ENCODE measurements at regions not wholly inside any gene's neighbourhood (a gene's known extent, or its start where the extent isn't known, plus 50 kb on each side); places are given as distances from the start of the nearest gene placed in this dataset.

DNA sequence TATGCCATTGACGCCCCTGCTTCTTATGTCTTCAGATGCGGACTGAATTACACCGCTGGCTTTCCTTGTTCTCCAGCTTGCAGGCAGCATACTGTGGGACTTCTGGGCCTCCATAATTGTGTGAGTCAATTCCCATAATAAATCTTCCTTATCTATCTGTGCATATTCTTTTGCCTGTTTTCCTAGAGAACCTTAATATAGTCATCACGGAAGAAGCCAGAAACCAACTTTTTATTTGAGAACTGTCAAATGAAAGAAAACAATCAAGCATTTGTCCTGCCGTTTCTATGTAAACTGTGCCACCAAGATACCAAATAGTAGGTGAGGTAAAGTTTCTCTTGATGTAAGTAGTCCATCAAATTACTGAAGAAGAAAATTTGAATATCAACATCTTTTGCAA, 51.8 kb upstream of the B3GALNT1 start:
- DNase-seq (ENCODE audit: low read depth) = no peak

- no peak for DNase-seq (ENCODE audit: low read depth)
These were observed 56.5 kb upstream of the B3GALNT1 start for GRCh38 chr3:161161603-161162002.

DNA sequence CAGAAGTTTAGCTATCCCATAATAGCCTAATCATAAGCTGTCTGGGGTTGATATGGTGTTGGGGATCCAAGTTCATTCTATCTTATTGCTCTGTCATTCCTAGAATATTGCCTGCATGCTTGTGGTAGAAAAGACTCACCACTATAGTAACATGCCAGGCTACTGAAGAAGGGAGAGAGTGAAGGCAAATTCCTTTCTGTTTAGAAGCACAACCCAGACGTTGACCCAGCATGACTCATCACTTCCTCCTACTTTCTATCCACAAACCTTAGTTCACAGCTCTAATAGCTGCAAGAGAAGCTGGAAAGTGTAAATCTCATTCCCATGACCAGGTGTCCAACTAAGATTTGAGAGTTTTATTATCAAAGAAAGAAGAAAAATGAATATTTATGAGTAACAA, 57.8 kb upstream of the NMD3 start:
- DNase-seq (ENCODE audit: low read depth) = peak; percentile 99

DNA sequence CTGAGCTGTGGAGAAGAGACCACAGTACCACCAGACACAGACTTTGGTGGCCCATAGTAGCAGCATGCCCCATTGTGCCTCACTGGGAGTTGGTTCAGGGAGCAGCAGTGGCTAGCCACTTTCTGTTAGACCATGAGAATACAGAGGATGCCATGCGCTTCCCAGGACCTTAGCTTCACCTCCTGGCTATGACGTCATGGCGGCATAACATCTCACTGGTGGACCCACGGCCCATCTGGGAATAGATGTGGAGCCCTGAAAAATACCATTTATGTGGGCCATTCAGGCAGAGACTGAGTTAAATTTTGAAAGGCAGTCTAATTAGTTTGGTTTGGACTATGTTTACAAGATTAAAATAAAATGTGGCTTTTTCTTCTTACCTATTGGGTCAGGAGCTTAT, 55.1 kb upstream of the NMD3 start:
- DNase-seq (ENCODE audit: low read depth) = no peak

DNA sequence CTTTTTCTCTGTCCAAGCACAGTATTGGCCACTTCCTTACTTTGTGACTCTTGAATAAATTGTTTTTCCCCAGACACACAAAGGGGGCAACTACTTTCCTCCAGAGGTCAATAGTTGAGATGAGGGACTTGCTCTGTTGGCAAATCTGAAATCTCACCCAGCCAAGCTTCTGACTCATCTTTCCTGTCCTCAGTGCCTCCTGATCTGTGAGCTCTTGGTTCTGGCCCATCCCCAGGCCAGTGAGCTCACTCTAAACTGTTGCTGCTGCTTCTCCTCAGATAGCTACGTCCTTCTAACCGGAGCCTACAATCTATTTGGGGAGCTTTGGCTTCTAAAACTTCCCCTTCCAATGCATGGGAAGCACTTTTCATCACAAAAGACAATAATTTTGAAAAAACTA, 50.0 kb upstream of the NMD3 start:
- DNase-seq (ENCODE audit: low read depth) = peak; percentile 98
